ENCODE measurements at regions not wholly inside any gene's neighbourhood (a gene's known extent, or its start where the extent isn't known, plus 50 kb on each side); places are given as distances from the start of the nearest gene placed in this dataset.

- no peaks in the 10 kb centered on the region for H3K36me3 ChIP-seq (ENCODE audit: control insufficient read depth in 2 of 2, extremely low read depth in 1 of 2, insufficient read depth in 2 of 2, low read length in 2 of 2)
- dilution Hi-C loops (cut with MboI; ENCODE audit: extremely low pct_ligation_motif_present, low sequenced_read_pairs) (no loop called here), intact Hi-C loops (cut with micrococcal nuclease) (no loop called here)
- H3K4me2 ChIP-seq (ENCODE audit: insufficient read depth, low read length), result no peak overlapping the region
- ChIA-PET CTCF (no interaction called here), POLR2A (no interaction called here)
- H4K20me1 ChIP-seq (replicated peaks; ENCODE audit: control insufficient read depth, extremely low read depth, insufficient read depth, low read length), result no peaks in the 10 kb centered on the region
- no peaks in the 10 kb centered on the region for H3K9me1 ChIP-seq (replicated peaks; ENCODE audit: control insufficient read depth, extremely low read depth, insufficient read depth, low read length)
- FAIRE-seq (no peak), DNase-seq (ENCODE audit: low read depth, low spot score) (no peak)
- no peak overlapping the region for H3K4me3 ChIP-seq (replicated peaks in 1 of 3; ENCODE audit: insufficient read depth in 1 of 3, low read depth in 1 of 3, low read length in 3 of 3)
- no peaks in the 10 kb centered on the region for H3K27me3 ChIP-seq (ENCODE audit: control insufficient read depth in 2 of 2, insufficient read depth in 2 of 2, low read length in 2 of 2)
- no peaks in the 10 kb centered on the region for H3K4me1 ChIP-seq (ENCODE audit: control insufficient read depth, extremely low read depth, insufficient read depth, low read length)
- no peak overlapping the region for H2AFZ ChIP-seq (ENCODE audit: low read depth, low read length)
- TF ChIP-seq GATA2 (IDR thresholded peaks at IDR 0.05; ENCODE audit: insufficient read depth, insufficient read length, low read depth, low read length) (no peak), MYC (IDR thresholded peaks at IDR 0.05; ENCODE audit: low read depth, low read length) (no peak), EZH2 (IDR thresholded peaks at IDR 0.05; ENCODE audit: borderline replicate concordance, low read depth, low read length, severe bottlenecking) (no peak)
- no peaks in the 10 kb centered on the region for H3K79me2 ChIP-seq (ENCODE audit: control insufficient read depth, insufficient read depth, low read length)
- no peaks in the 10 kb centered on the region for H3K9me3 ChIP-seq (replicated peaks; ENCODE audit: control insufficient read depth, insufficient read depth, low read length)
- no peak overlapping the region for H3K27ac ChIP-seq (ENCODE audit: insufficient read depth, low read depth, low read length)
- H3K9ac ChIP-seq (replicated peaks; ENCODE audit: extremely low read depth, insufficient read depth, low read length), result no peak overlapping the region
- no TSS peak for BruUV-seq (replicated peaks)
Measured at GRCh38 chr6:167763056-167763944, 63.4 kb upstream of the AFDN start.

DNA sequence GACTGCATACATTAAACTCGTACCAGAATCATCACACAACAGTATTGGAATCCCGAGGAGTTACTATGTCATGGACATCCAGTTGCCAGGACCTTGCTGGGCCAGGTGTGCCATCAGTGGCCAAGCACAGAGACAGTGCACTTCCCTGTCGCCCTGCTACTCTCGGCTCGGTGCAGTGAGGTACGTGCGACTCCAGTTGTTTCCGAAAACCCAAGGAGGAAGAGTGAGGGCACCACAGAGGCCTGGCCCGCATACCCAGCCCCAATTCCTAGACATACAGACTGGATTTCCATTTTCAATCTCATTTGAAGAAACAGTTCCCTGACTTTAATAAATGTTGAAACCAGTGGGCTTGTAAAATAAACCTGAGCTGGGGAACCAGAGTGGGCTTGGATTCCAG, 62.5 kb upstream of the AFDN start:
- no peak for FAIRE-seq
- dilution Hi-C loops (cut with MboI; ENCODE audit: extremely low pct_ligation_motif_present, low sequenced_read_pairs) (no loop called here), intact Hi-C loops (cut with micrococcal nuclease) (no loop called here)

More for the DNA sequence above, 62.5 kb upstream of the AFDN start:
- BruUV-seq (replicated peaks), result no TSS peak
- H3K27me3 ChIP-seq (ENCODE audit: control insufficient read depth in 2 of 2, insufficient read depth in 2 of 2, low read length in 2 of 2), result no peaks in the 10 kb centered on the region
- no peaks in the 10 kb centered on the region for H4K20me1 ChIP-seq (replicated peaks; ENCODE audit: control insufficient read depth, extremely low read depth, insufficient read depth, low read length)
- no peak overlapping the region for H3K27ac ChIP-seq (ENCODE audit: insufficient read depth, low read depth, low read length)
- no peaks in the 10 kb centered on the region for H3K79me2 ChIP-seq (ENCODE audit: control insufficient read depth, insufficient read depth, low read length)
- H3K9me1 ChIP-seq (replicated peaks; ENCODE audit: control insufficient read depth, extremely low read depth, insufficient read depth, low read length), result no peaks in the 10 kb centered on the region
- H2AFZ ChIP-seq (ENCODE audit: low read depth, low read length), result no peak overlapping the region
- no peaks in the 10 kb centered on the region for H3K36me3 ChIP-seq (ENCODE audit: control insufficient read depth in 2 of 2, extremely low read depth in 1 of 2, insufficient read depth in 2 of 2, low read length in 2 of 2)
- H3K4me2 ChIP-seq (ENCODE audit: insufficient read depth, low read length), result no peak overlapping the region
- CTCF ChIA-PET, result no interaction called here
- no peak overlapping the region for H3K9ac ChIP-seq (replicated peaks; ENCODE audit: extremely low read depth, insufficient read depth, low read length)
- DNase-seq (ENCODE audit: low read depth, low spot score), result no peak
- H3K9me3 ChIP-seq (replicated peaks; ENCODE audit: control insufficient read depth, insufficient read depth, low read length), result no peaks in the 10 kb centered on the region
- H3K4me3 ChIP-seq (replicated peaks in 1 of 3; ENCODE audit: insufficient read depth in 1 of 3, low read depth in 1 of 3, low read length in 3 of 3), result no peak overlapping the region
- POLR2A ChIA-PET, result no interaction called here
- TF ChIP-seq FOS (IDR thresholded peaks at IDR 0.05; ENCODE audit: borderline replicate concordance, insufficient read depth, low read length), result no peak
- no peaks in the 10 kb centered on the region for H3K4me1 ChIP-seq (ENCODE audit: control insufficient read depth, extremely low read depth, insufficient read depth, low read length)

Data from endothelial cell of umbilical vein (primary cell).